Activated gamma-delta T cell treated with anti-CD3 and anti-CD28 coated beads, Interleukin-2, amount 50 U/mL, for 16 hours (primary cell): ENCODE measurements at regions not wholly inside any gene's neighbourhood (a gene's known extent, or its start where the extent isn't known, plus 50 kb on each side); places are given as distances from the start of the nearest gene placed in this dataset.

ENCODE experiments used
- DNase-seq: peaks from one replicate; pipeline ENCODE4 v3.0.0-alpha.2; 2020; ENCODE audit warnings: low read depth

- DNase-seq: no peak
These were observed 106.1 kb upstream of the HS3ST1 start for GRCh38 chr4:11534623-11535302.

GRCh38 chr4:11532138-11532537 lies 103.4 kb upstream of the HS3ST1 start:
- DNase-seq: no peak

- DNase-seq: no peak
These were observed 101.0 kb upstream of the HS3ST1 start for GRCh38 chr4:11529625-11530201.

- DNase-seq: no peak
These were observed 96.4 kb upstream of the HS3ST1 start for GRCh38 chr4:11525085-11525484.

GRCh38 chr4:11518754-11519153 lies 90.1 kb upstream of the HS3ST1 start:
- no peak for DNase-seq

GRCh38 chr4:11514779-11515419 lies 86.2 kb upstream of the HS3ST1 start:
- no peak for DNase-seq

- no peak for DNase-seq
These were observed 85.3 kb upstream of the HS3ST1 start for GRCh38 chr4:11514003-11514402.

- no peak for DNase-seq
These were observed 84.2 kb upstream of the HS3ST1 start for GRCh38 chr4:11512871-11513270.

GRCh38 chr4:11511321-11511720 lies 82.6 kb upstream of the HS3ST1 start:
- no peak for DNase-seq

- DNase-seq: no peak
These were observed 79.2 kb upstream of the HS3ST1 start for GRCh38 chr4:11507920-11508319.

GRCh38 chr4:11506194-11506593 lies 77.5 kb upstream of the HS3ST1 start:
- DNase-seq: no peak

GRCh38 chr4:11505221-11505971 lies 76.7 kb upstream of the HS3ST1 start:
- DNase-seq: no peak

- no peak for DNase-seq
These were observed 74.5 kb upstream of the HS3ST1 start for GRCh38 chr4:11503166-11503565.

- DNase-seq: no peak
These were observed 69.3 kb upstream of the HS3ST1 start for GRCh38 chr4:11497972-11498371.

GRCh38 chr4:11497212-11497806 lies 68.6 kb upstream of the HS3ST1 start:
- DNase-seq: no peak

GRCh38 chr4:11496351-11496829 lies 67.7 kb upstream of the HS3ST1 start:
- no peak for DNase-seq

- no peak for DNase-seq
These were observed 67.1 kb upstream of the HS3ST1 start for GRCh38 chr4:11495818-11496217.

GRCh38 chr4:11495291-11495690 lies 66.6 kb upstream of the HS3ST1 start:
- no peak for DNase-seq

GRCh38 chr4:11494232-11494631 lies 65.5 kb upstream of the HS3ST1 start:
- no peak for DNase-seq

- no peak for DNase-seq
These were observed 60.9 kb upstream of the HS3ST1 start for GRCh38 chr4:11489453-11490083.

GRCh38 chr4:11488657-11489452 lies 60.2 kb upstream of the HS3ST1 start:
- no peak for DNase-seq
